ENCODE measurements at regions not wholly inside any gene's neighbourhood (a gene's known extent, or its start where the extent isn't known, plus 50 kb on each side); places are given as distances from the start of the nearest gene placed in this dataset.

- no peak overlapping the region for H3K9ac ChIP-seq (ENCODE audit: low read depth, low read length)
- H3K27me3 ChIP-seq (ENCODE audit: control insufficient read depth, insufficient read depth, low read length): no peaks in the 10 kb centered on the region
- H3K9me3 ChIP-seq (ENCODE audit: control insufficient read depth, insufficient read depth, low read length): no peaks in the 10 kb centered on the region
- H3K4me3 ChIP-seq (ENCODE audit: low read depth, low read length): no peak overlapping the region
- no peaks in the 10 kb centered on the region for H3K36me3 ChIP-seq (ENCODE audit: control insufficient read depth, insufficient read depth, low read length)
- no peaks in the 10 kb centered on the region for H3K4me1 ChIP-seq (ENCODE audit: control insufficient read depth, insufficient read depth, low read length)
These were observed 132.0 kb downstream of the SEC61B start for GRCh38 chr9:99354104-99354503.

GRCh38 chr9:99356512-99356971 is 134.5 kb downstream of the SEC61B start:
- Histone ChIP-seq H3K4me3 (ENCODE audit: low read depth, low read length) (no peak overlapping the region), H3K27me3 (ENCODE audit: control insufficient read depth, insufficient read depth, low read length) (no peaks in the 10 kb centered on the region), H3K4me1 (ENCODE audit: control insufficient read depth, insufficient read depth, low read length) (no peaks in the 10 kb centered on the region), H3K9me3 (ENCODE audit: control insufficient read depth, insufficient read depth, low read length) (no peaks in the 10 kb centered on the region), H3K36me3 (ENCODE audit: control insufficient read depth, insufficient read depth, low read length) (no peaks in the 10 kb centered on the region), H3K9ac (ENCODE audit: low read depth, low read length) (no peak overlapping the region)

GRCh38 chr9:99357575-99357974 is 135.5 kb downstream of the SEC61B start:
- Histone ChIP-seq H3K36me3 (ENCODE audit: control insufficient read depth, insufficient read depth, low read length) (no peaks in the 10 kb centered on the region), H3K4me1 (ENCODE audit: control insufficient read depth, insufficient read depth, low read length) (no peaks in the 10 kb centered on the region), H3K4me3 (ENCODE audit: low read depth, low read length) (no peak overlapping the region), H3K9me3 (ENCODE audit: control insufficient read depth, insufficient read depth, low read length) (no peaks in the 10 kb centered on the region), H3K9ac (ENCODE audit: low read depth, low read length) (no peak overlapping the region), H3K27me3 (ENCODE audit: control insufficient read depth, insufficient read depth, low read length) (no peaks in the 10 kb centered on the region)

GRCh38 chr9:99358668-99359067 is 136.6 kb downstream of the SEC61B start:
- Histone ChIP-seq H3K4me1 (ENCODE audit: control insufficient read depth, insufficient read depth, low read length) (no peaks in the 10 kb centered on the region), H3K9me3 (ENCODE audit: control insufficient read depth, insufficient read depth, low read length) (no peaks in the 10 kb centered on the region), H3K27me3 (ENCODE audit: control insufficient read depth, insufficient read depth, low read length) (no peaks in the 10 kb centered on the region), H3K9ac (ENCODE audit: low read depth, low read length) (no peak overlapping the region), H3K4me3 (ENCODE audit: low read depth, low read length) (no peak overlapping the region), H3K36me3 (ENCODE audit: control insufficient read depth, insufficient read depth, low read length) (no peaks in the 10 kb centered on the region)

GRCh38 chr9:99359336-99359735 is 137.3 kb downstream of the SEC61B start:
- H3K27me3 ChIP-seq (ENCODE audit: control insufficient read depth, insufficient read depth, low read length): no peaks in the 10 kb centered on the region
- H3K9me3 ChIP-seq (ENCODE audit: control insufficient read depth, insufficient read depth, low read length): no peaks in the 10 kb centered on the region
- no peaks in the 10 kb centered on the region for H3K36me3 ChIP-seq (ENCODE audit: control insufficient read depth, insufficient read depth, low read length)
- H3K9ac ChIP-seq (ENCODE audit: low read depth, low read length): no peak overlapping the region
- H3K4me3 ChIP-seq (ENCODE audit: low read depth, low read length): no peak overlapping the region
- H3K4me1 ChIP-seq (ENCODE audit: control insufficient read depth, insufficient read depth, low read length): no peaks in the 10 kb centered on the region

GRCh38 chr9:99360026-99360425 is 137.9 kb downstream of the SEC61B start:
- H3K27me3 ChIP-seq (ENCODE audit: control insufficient read depth, insufficient read depth, low read length): no peaks in the 10 kb centered on the region
- no peak overlapping the region for H3K9ac ChIP-seq (ENCODE audit: low read depth, low read length)
- H3K4me1 ChIP-seq (ENCODE audit: control insufficient read depth, insufficient read depth, low read length): no peaks in the 10 kb centered on the region
- H3K4me3 ChIP-seq (ENCODE audit: low read depth, low read length): no peak overlapping the region
- H3K9me3 ChIP-seq (ENCODE audit: control insufficient read depth, insufficient read depth, low read length): no peaks in the 10 kb centered on the region
- no peaks in the 10 kb centered on the region for H3K36me3 ChIP-seq (ENCODE audit: control insufficient read depth, insufficient read depth, low read length)

GRCh38 chr9:99361817-99362216 is 139.7 kb downstream of the SEC61B start:
- H3K4me3 ChIP-seq (ENCODE audit: low read depth, low read length): no peak overlapping the region
- H3K9ac ChIP-seq (ENCODE audit: low read depth, low read length): no peak overlapping the region
- no peaks in the 10 kb centered on the region for H3K27me3 ChIP-seq (ENCODE audit: control insufficient read depth, insufficient read depth, low read length)
- H3K36me3 ChIP-seq (ENCODE audit: control insufficient read depth, insufficient read depth, low read length): no peaks in the 10 kb centered on the region
- no peaks in the 10 kb centered on the region for H3K9me3 ChIP-seq (ENCODE audit: control insufficient read depth, insufficient read depth, low read length)
- no peaks in the 10 kb centered on the region for H3K4me1 ChIP-seq (ENCODE audit: control insufficient read depth, insufficient read depth, low read length)

GRCh38 chr9:99362321-99362720 is 140.2 kb downstream of the SEC61B start:
- H3K4me1 ChIP-seq (ENCODE audit: control insufficient read depth, insufficient read depth, low read length): no peaks in the 10 kb centered on the region
- no peak overlapping the region for H3K9ac ChIP-seq (ENCODE audit: low read depth, low read length)
- no peaks in the 10 kb centered on the region for H3K9me3 ChIP-seq (ENCODE audit: control insufficient read depth, insufficient read depth, low read length)
- no peak overlapping the region for H3K4me3 ChIP-seq (ENCODE audit: low read depth, low read length)
- H3K36me3 ChIP-seq (ENCODE audit: control insufficient read depth, insufficient read depth, low read length): no peaks in the 10 kb centered on the region
- no peaks in the 10 kb centered on the region for H3K27me3 ChIP-seq (ENCODE audit: control insufficient read depth, insufficient read depth, low read length)

GRCh38 chr9:99363509-99363908 is 141.4 kb downstream of the SEC61B start:
- Histone ChIP-seq H3K9me3 (ENCODE audit: control insufficient read depth, insufficient read depth, low read length) (no peaks in the 10 kb centered on the region), H3K9ac (ENCODE audit: low read depth, low read length) (no peak overlapping the region), H3K27me3 (ENCODE audit: control insufficient read depth, insufficient read depth, low read length) (no peaks in the 10 kb centered on the region), H3K4me1 (ENCODE audit: control insufficient read depth, insufficient read depth, low read length) (no peaks in the 10 kb centered on the region), H3K4me3 (ENCODE audit: low read depth, low read length) (no peak overlapping the region), H3K36me3 (ENCODE audit: control insufficient read depth, insufficient read depth, low read length) (no peaks in the 10 kb centered on the region)

- no peaks in the 10 kb centered on the region for H3K4me1 ChIP-seq (ENCODE audit: control insufficient read depth, insufficient read depth, low read length)
These were observed 143.3 kb downstream of the SEC61B start for GRCh38 chr9:99365233-99365980.

GRCh38 chr9:99366183-99366582 is 144.1 kb downstream of the SEC61B start:
- no peak overlapping the region for H3K4me3 ChIP-seq (ENCODE audit: low read depth, low read length)
- no peaks in the 10 kb centered on the region for H3K36me3 ChIP-seq (ENCODE audit: control insufficient read depth, insufficient read depth, low read length)
- no peaks in the 10 kb centered on the region for H3K9me3 ChIP-seq (ENCODE audit: control insufficient read depth, insufficient read depth, low read length)
- no peaks in the 10 kb centered on the region for H3K4me1 ChIP-seq (ENCODE audit: control insufficient read depth, insufficient read depth, low read length)
- no peaks in the 10 kb centered on the region for H3K27me3 ChIP-seq (ENCODE audit: control insufficient read depth, insufficient read depth, low read length)
- H3K9ac ChIP-seq (ENCODE audit: low read depth, low read length): no peak overlapping the region

More at GRCh38 chr9:99365233-99365980, 143.3 kb downstream of the SEC61B start:
- H3K27me3 ChIP-seq (ENCODE audit: control insufficient read depth, insufficient read depth, low read length): no peaks in the 10 kb centered on the region
- no peaks in the 10 kb centered on the region for H3K9me3 ChIP-seq (ENCODE audit: control insufficient read depth, insufficient read depth, low read length)
- H3K9ac ChIP-seq (ENCODE audit: low read depth, low read length): no peak overlapping the region
- no peak overlapping the region for H3K4me3 ChIP-seq (ENCODE audit: low read depth, low read length)
- H3K36me3 ChIP-seq (ENCODE audit: control insufficient read depth, insufficient read depth, low read length): no peaks in the 10 kb centered on the region

GRCh38 chr9:99366621-99367020 is 144.5 kb downstream of the SEC61B start:
- Histone ChIP-seq H3K36me3 (ENCODE audit: control insufficient read depth, insufficient read depth, low read length) (no peaks in the 10 kb centered on the region), H3K9ac (ENCODE audit: low read depth, low read length) (no peak overlapping the region), H3K4me3 (ENCODE audit: low read depth, low read length) (no peak overlapping the region), H3K9me3 (ENCODE audit: control insufficient read depth, insufficient read depth, low read length) (no peaks in the 10 kb centered on the region), H3K27me3 (ENCODE audit: control insufficient read depth, insufficient read depth, low read length) (no peaks in the 10 kb centered on the region), H3K4me1 (ENCODE audit: control insufficient read depth, insufficient read depth, low read length) (no peaks in the 10 kb centered on the region)
